K562 (cell line): ENCODE measurements at regions not wholly inside any gene's neighbourhood (a gene's known extent, or its start where the extent isn't known, plus 50 kb on each side); places are given as distances from the start of the nearest gene placed in this dataset.

Experiments used
- BRD4 ChIP-seq: fragments of 200-600 bp; sonication (generic); IDR thresholded peaks from 2 replicates; pipeline ENCODE4 v1.6.1; 2017; ENCODE audit warnings: inconsistent platforms
- CTCF ChIP-seq, 3 experiments: IDR thresholded peaks in 2 of 3; conservative IDR thresholded peaks in 1 of 3; 2 replicates each; pipeline ENCODE4 v1.5.1; 2011 to 2012; ENCODE audit warnings: low read length in 3 of 3, mild to moderate bottlenecking in 3 of 3, control low read depth in 2 of 3, improper control_type of control experiment in 1 of 3, inconsistent platforms in 1 of 3, low read depth in 1 of 3, mixed read lengths in 1 of 3, moderate library complexity in 1 of 3; ENCODE audit not compliant: insufficient read depth in 2 of 3
- EZH2 ChIP-seq: IDR thresholded peaks from 2 replicates; pipeline ENCODE4 v1.6.1; 2012; ENCODE audit warnings: low read depth, mild to moderate bottlenecking, inconsistent platforms, low read length, borderline replicate concordance
- JUNB ChIP-seq: fragments of 450-650 bp; formaldehyde crosslinking; conservative IDR thresholded peaks from 2 replicates; pipeline ENCODE4 v1.4.0; 2020; ENCODE audit warnings: mild to moderate bottlenecking
- RCOR1 ChIP-seq, 2 experiments: IDR thresholded peaks; 2 replicates each; pipeline ENCODE4 v1.6.1; 2012; ENCODE audit warnings: low read depth in 2 of 2, low read length in 2 of 2, borderline replicate concordance in 1 of 2, improper control_type of control experiment in 1 of 2
- SIN3A ChIP-seq, 2 experiments: fragments of 150-350 bp in 1 of 2; IDR thresholded peaks; 2 replicates each; pipeline ENCODE4 v1.6.1; 2011 to 2016; ENCODE audit warnings: borderline replicate concordance in 2 of 2, low read depth in 2 of 2, low read length in 2 of 2, mild to moderate bottlenecking in 2 of 2, moderate library complexity in 2 of 2; ENCODE audit not compliant: control insufficient read depth in 1 of 2

DNA sequence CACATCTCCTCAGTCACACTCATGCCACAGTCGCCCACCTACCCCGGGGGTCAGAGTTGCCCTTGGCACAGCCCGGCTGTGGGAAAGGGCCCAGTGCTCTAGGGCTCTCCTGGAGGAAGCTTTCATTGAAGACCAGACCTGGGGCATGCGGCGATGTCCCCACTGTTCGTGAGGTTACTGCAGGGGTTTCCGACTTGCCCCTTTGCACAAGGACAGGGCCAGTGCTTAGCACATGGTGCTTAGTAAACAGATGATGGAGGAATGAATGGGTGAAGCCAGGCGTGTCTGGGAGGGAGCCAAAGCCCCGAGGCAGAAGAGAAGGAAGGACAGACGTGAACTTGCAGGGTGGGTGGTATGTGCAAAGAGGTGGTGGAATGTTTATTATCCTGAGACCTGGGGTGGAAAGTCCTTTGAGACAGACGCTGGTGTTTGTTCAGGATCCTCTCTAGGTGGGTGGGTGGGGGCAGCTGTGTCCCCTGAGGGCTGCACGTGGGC, 205.9 kb upstream of the ARL4C start:
- TF ChIP-seq BRD4 (no peak), CTCF (IDR thresholded peaks at IDR 0.05 in 2 of 3, conservative IDR thresholded peaks at IDR 0.05 in 1 of 3; ENCODE audit: insufficient read depth in 2 of 3, low read depth in 1 of 3, low read length in 3 of 3) (no peak), SIN3A (IDR thresholded peaks at IDR 0.05; ENCODE audit: borderline replicate concordance in 2 of 2, control insufficient read depth in 1 of 2, low read depth in 2 of 2, low read length in 2 of 2) (no peak), EZH2 (no peak), RCOR1 (IDR thresholded peaks at IDR 0.05; ENCODE audit: borderline replicate concordance in 1 of 2, low read depth in 2 of 2, low read length in 2 of 2) (no peak), JUNB (no peak)
